ENCODE measurements at regions not wholly inside any gene's neighbourhood (a gene's known extent, or its start where the extent isn't known, plus 50 kb on each side); places are given as distances from the start of the nearest gene placed in this dataset.

- TF ChIP-seq POLR2A (IDR thresholded peaks at IDR 0.05) = no peak
- TF ChIP-seq CTCF (IDR thresholded peaks at IDR 0.05) = no peak
- TF ChIP-seq POLR2AphosphoS5 (IDR thresholded peaks at IDR 0.05) = no peak
- no peak for TF ChIP-seq EP300 (IDR thresholded peaks at IDR 0.05; ENCODE audit: low read depth)
These were observed 54.1 kb upstream of the ABI1 start for GRCh38 chr10:26914898-26915297.

All from transverse colon (tissue), 4 donors.